Small intestine (tissue), 7 donors: ENCODE measurements at regions not wholly inside any gene's neighbourhood (a gene's known extent, or its start where the extent isn't known, plus 50 kb on each side); places are given as distances from the start of the nearest gene placed in this dataset.

Source experiments
- DNase-seq, 2 donors: peaks; one replicate each; pipeline versions ENCODE4 v3.0.0 to v3.0.0-alpha.2; 2013
- FAIRE-seq: peaks from 2 replicates; lab custom pipeline; 2012; peaks lifted over from hg19 to GRCh38; lab: Jason Lieb, UNC
- H3K27ac ChIP-seq, 3 donors: one replicate each; pipeline ENCODE4 v1.5.1; 2013; ENCODE audit warnings: low read length in 2 of 3, mild to moderate bottlenecking in 2 of 3, control low read depth in 1 of 3, inconsistent platforms in 1 of 3, low read depth in 1 of 3, moderate library complexity in 1 of 3
- H3K27me3 ChIP-seq, 3 donors: one replicate each; pipeline ENCODE4 v1.6.1; 2013; ENCODE audit warnings: low read length in 3 of 3, inconsistent platforms in 1 of 3; ENCODE audit not compliant: control insufficient read depth in 3 of 3, insufficient read depth in 3 of 3
- H3K36me3 ChIP-seq, 3 donors: one replicate each; pipeline ENCODE4 v1.6.1; 2013; ENCODE audit warnings: low read length in 3 of 3, inconsistent platforms in 1 of 3, low read depth in 1 of 3, mild to moderate bottlenecking in 1 of 3, moderate library complexity in 1 of 3; ENCODE audit not compliant: control insufficient read depth in 3 of 3, insufficient read depth in 2 of 3
- H3K4me1 ChIP-seq, 3 donors: one replicate each; pipeline ENCODE4 v1.6.1; 2013; ENCODE audit warnings: low read length in 2 of 3, inconsistent platforms in 1 of 3, low read depth in 1 of 3, mild to moderate bottlenecking in 1 of 3, moderate library complexity in 1 of 3; ENCODE audit not compliant: control insufficient read depth in 3 of 3, insufficient read depth in 2 of 3
- H3K4me3 ChIP-seq, 3 donors: one replicate each; pipeline ENCODE4 v1.5.1; 2013; ENCODE audit warnings: low read length in 3 of 3, control low read depth in 1 of 3, inconsistent platforms in 1 of 3, low read depth in 1 of 3, mild to moderate bottlenecking in 1 of 3, moderate library complexity in 1 of 3
- H3K9me3 ChIP-seq, 2 donors: one replicate each; pipeline ENCODE4 v1.6.1; 2013; ENCODE audit warnings: low read depth in 1 of 2, low read length in 1 of 2; ENCODE audit not compliant: control insufficient read depth in 2 of 2, insufficient read depth in 1 of 2
- WGBS, 3 donors: extraction: QIAGEN DNeasy Blood & Tissue Kit; methylation state at CpG; one replicate each; pipeline ENCODE4 v1.1.7; 2013; 5-methylcytosine and 5-hydroxymethylcytosine counted together
- donor health status: healthy with polysubstance abuse.
- donor health status: control.
- donor health status: control.
- donor health status: Bipolar disorder and iron deficiency.
- donor health status: healthy.

DNA sequence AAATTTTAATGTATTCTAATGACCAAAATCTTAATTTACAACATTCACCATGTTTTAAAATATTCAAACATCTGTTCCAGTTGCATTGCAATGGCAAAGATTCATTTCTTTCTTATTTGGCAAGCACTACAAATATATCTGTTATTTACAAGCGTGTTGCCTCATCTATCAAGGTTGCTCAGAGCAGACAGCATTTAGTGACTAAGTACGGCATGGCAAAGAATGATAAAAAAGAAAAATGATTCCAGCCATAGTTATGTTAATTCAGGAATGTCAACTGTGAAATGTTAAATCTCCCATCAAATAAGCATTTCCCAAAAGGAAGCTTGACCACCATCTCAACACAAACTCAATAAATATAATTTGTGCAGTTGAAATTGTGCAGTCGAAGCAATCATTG lies 312.1 kb downstream of the SEC23A start:
- Histone ChIP-seq H3K4me1 (no peaks in the 10 kb centered on the region), H3K9me3 (no peaks in the 10 kb centered on the region), H3K27ac (no peak overlapping the region), H3K4me3 (no peak overlapping the region), H3K27me3 (no peaks in the 10 kb centered on the region), H3K36me3 (no peaks in the 10 kb centered on the region)
- FAIRE-seq (no peak), DNase-seq (no peak)
- 73 to 77% (median 77%) methylated on average over 3 of the region's 3 CpGs for WGBS, 3 donors

DNA sequence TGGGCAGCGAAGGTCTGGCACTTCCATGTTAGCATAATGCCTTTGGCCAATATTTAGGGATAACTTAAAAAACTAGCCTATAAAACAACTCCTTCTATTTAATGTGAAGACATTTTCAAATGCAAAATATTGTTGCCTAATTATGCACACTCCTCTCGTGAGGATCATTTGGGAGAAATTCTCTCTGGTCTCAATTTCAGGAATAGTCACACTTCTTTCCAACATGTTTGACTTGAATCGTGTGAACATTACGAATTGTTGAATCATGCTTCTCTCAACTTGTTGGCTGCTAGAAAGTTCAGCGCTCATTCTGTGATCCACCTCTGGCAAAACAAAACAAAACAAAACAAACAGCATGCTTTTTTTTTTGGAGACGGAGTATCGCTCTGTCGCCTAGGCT lies 313.2 kb downstream of the SEC23A start:
- H3K4me3 ChIP-seq: no peak overlapping the region
- no peaks in the 10 kb centered on the region for H3K27me3 ChIP-seq
- no peaks in the 10 kb centered on the region for H3K36me3 ChIP-seq
- DNase-seq: no peak
- FAIRE-seq: no peak
- no peak overlapping the region for H3K27ac ChIP-seq
- H3K9me3 ChIP-seq: no peaks in the 10 kb centered on the region
- no peaks in the 10 kb centered on the region for H3K4me1 ChIP-seq
- 86 to 88% (median 87%) methylated on average over 8 of the region's 8 CpGs for WGBS, 3 donors

DNA sequence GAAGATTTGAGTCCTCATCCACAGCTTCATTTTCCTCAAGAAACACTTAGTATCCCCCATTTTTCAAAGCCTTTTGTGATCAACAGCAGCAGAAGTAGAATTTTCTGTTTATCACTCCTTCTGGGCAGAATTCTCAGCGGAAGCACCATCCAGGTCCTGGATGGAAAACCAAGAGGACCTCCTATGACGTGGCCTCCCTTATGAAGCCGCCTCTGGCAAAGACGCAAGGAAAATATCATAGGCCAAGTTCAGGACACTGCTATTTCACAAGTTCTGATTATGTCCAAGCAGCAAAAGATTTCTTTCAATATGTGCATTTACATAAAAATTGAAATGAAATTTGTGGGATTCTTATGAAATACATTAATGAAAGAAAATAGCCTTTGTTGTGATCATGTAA lies 315.0 kb downstream of the SEC23A start:
- H3K36me3 ChIP-seq: no peaks in the 10 kb centered on the region
- H3K27me3 ChIP-seq: no peaks in the 10 kb centered on the region
- no peak overlapping the region for H3K4me3 ChIP-seq
- H3K4me1 ChIP-seq: no peaks in the 10 kb centered on the region
- H3K27ac ChIP-seq: no peak overlapping the region
- no peaks in the 10 kb centered on the region for H3K9me3 ChIP-seq
- FAIRE-seq (no peak), DNase-seq (no peak)
- 90 to 93% (median 92%) methylated on average over 4 of the region's 4 CpGs for WGBS, 3 donors

DNA sequence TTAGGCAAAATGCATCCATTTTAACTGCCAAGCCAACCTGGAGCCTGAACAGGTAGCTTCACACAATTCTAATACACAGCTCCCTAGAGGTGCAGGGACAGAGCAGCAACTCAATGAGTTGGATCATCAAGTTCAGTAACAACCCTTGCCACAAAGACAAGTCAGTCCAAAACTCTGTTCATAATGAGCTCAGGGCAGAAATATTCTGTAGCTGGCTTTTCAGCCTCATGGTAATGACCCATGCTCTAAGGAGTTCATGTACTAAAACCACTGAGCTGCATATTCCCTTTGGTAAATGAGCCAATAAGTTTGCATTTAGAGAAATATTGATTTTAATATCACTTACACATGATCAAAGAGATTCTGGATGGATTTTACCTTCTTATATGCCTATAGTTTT lies 316.1 kb downstream of the SEC23A start:
- H3K27me3 ChIP-seq: no peaks in the 10 kb centered on the region
- no peaks in the 10 kb centered on the region for H3K4me1 ChIP-seq
- H3K27ac ChIP-seq: no peak overlapping the region
- FAIRE-seq (no peak), DNase-seq (no peak)
- H3K9me3 ChIP-seq: no peaks in the 10 kb centered on the region
- no peak overlapping the region for H3K4me3 ChIP-seq
- H3K36me3 ChIP-seq: no peaks in the 10 kb centered on the region

DNA sequence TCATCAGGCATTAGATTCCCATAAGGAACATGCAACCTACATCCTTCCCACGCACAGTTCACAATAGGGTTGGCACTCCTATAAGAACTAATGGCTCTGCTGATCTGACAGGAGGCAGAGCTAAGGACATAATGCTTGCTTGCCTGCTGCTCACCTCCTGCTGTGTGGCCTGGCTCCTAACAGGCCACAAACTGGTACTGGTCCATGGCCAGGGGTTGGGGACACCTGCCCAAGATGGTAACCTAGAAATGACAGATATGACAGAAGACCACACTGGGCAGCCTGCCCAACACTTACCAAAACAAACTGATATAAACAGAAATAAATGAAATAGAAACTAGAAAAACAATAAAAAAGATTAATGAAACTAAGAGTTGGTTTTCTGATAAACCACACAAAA lies 325.6 kb downstream of the SEC23A start:
- Histone ChIP-seq H3K4me3 (no peak overlapping the region), H3K4me1 (no peaks in the 10 kb centered on the region), H3K27me3 (no peaks in the 10 kb centered on the region), H3K27ac (no peak overlapping the region), H3K36me3 (no peaks in the 10 kb centered on the region), H3K9me3 (no peaks in the 10 kb centered on the region)
- FAIRE-seq (no peak), DNase-seq (no peak)
- WGBS, 3 donors: 81 to 93% (median 88%) methylated on average over 1 of the region's 1 CpG

DNA sequence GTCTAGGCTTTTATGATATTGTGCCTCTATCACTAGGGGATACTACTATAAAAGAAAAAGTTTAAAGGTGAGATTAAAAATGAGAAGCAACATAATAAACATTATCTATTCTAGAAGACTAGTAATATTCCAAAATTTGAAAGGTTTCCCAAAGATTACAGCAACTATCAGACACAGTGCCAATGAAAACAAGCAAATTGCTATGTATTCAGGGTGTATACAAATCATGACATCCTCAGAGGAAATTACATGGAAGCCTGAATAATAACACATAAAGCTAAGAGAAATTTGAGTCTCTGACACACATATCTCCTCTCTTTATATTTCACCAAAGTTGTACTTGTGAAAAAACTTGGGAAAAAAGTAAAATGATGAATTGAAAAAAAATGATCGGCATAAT lies 327.0 kb downstream of the SEC23A start:
- WGBS, 3 donors: 88 to 100% (median 94%) methylated on average over 1 of the region's 1 CpG
- H3K4me1 ChIP-seq: no peaks in the 10 kb centered on the region
- FAIRE-seq: no peak
- no peak for DNase-seq
- no peak overlapping the region for H3K27ac ChIP-seq
- no peaks in the 10 kb centered on the region for H3K27me3 ChIP-seq
- H3K4me3 ChIP-seq: no peak overlapping the region
- no peaks in the 10 kb centered on the region for H3K9me3 ChIP-seq
- no peaks in the 10 kb centered on the region for H3K36me3 ChIP-seq

DNA sequence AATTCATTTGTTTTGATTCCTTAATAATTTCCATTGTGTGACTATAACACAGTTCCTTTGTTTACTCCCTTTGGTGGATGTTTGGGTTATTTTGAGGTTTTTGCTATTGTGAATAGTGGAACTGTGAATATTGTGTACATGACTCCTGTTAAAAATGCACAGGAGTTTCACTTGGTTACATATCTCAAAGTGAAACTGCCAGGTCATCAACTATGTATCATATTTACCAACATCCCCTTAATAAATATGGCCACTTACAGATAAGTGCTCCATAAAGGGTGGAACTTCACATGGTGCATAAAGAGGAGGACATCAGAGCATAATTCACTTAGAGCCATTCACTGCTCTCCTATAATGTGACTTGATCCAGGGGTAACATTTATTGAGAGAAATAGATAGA lies 328.9 kb downstream of the SEC23A start:
- H3K36me3 ChIP-seq: no peaks in the 10 kb centered on the region
- no peak overlapping the region for H3K27ac ChIP-seq
- no peaks in the 10 kb centered on the region for H3K27me3 ChIP-seq
- H3K9me3 ChIP-seq: no peaks in the 10 kb centered on the region
- DNase-seq (no peak), FAIRE-seq (no peak)
- H3K4me3 ChIP-seq: no peak overlapping the region
- no peaks in the 10 kb centered on the region for H3K4me1 ChIP-seq

DNA sequence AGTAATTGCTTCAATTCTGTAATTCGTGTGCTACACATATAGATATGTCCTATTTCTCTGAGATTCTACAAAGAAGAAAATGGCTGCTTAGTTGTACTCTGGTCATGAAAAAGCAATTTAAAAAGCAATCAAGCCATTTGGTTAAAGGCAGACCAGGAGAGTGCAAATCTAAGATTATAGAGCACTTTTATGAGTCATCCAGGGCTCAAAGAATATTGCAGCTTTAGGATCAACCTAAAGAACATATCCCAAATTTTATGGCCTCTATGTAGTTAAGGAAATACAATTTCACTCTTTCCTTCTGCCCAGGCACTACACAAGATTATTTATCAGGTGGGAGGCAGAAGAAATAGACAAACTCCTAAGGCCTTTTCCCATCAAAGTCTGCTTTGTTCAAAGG lies 332.8 kb downstream of the SEC23A start:
- no peak overlapping the region for H3K27ac ChIP-seq
- H3K27me3 ChIP-seq: no peaks in the 10 kb centered on the region
- WGBS, 3 donors: 24 to 64% (median 26%) methylated on average over 1 of the region's 1 CpG
- peak; percentile 32 to 40 for DNase-seq
- FAIRE-seq: no peak
- no peak overlapping the region for H3K4me3 ChIP-seq
- no peaks in the 10 kb centered on the region for H3K9me3 ChIP-seq
- no peaks in the 10 kb centered on the region for H3K36me3 ChIP-seq
- no peaks in the 10 kb centered on the region for H3K4me1 ChIP-seq

DNA sequence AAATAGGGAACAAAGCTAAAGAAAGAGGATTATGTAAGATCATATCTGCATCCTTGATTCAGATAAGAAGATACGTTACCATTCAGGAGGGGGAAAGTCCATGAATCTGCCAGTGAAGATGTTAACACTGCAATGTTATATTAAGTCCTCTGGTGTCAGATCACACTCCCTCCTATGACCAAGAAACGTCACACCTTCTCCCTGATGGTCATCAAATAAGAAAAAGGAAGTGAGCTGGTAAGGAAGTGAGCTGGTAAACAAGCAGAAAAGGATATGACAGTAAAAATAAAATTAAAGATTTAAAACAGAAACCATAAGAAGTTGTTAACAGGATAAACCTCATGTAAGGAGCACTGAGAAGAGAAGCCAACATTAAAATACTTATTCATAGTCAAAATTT lies 340.2 kb downstream of the SEC23A start:
- peaks cover 0 to 5% of the 10 kb centered on the region in 2 donors for H3K9me3 ChIP-seq
- no peak overlapping the region for H3K27ac ChIP-seq
- DNase-seq (no peak), FAIRE-seq (no peak)
- no peaks in the 10 kb centered on the region for H3K4me1 ChIP-seq
- no peaks in the 10 kb centered on the region for H3K36me3 ChIP-seq
- no peaks in the 10 kb centered on the region for H3K27me3 ChIP-seq
- H3K4me3 ChIP-seq: no peak overlapping the region
- WGBS, 3 donors: 17 to 46% (median 38%) methylated on average over 2 of the region's 2 CpGs
